H1 (cell line): ENCODE measurements at regions not wholly inside any gene's neighbourhood (a gene's known extent, or its start where the extent isn't known, plus 50 kb on each side); places are given as distances from the start of the nearest gene placed in this dataset.

ENCODE experiments used
- BCL11A ChIP-seq, 2 experiments: IDR thresholded peaks; one replicate each; pipeline ENCODE4 v1.6.1; 2011; ENCODE audit warnings: low read depth in 2 of 2, low read length in 2 of 2, mild to moderate bottlenecking in 2 of 2
- CEBPB ChIP-seq: IDR thresholded peaks from 2 replicates; pipeline ENCODE4 v1.6.1; 2012; ENCODE audit warnings: low read depth, low read length
- FOSL1 ChIP-seq: IDR thresholded peaks from 2 replicates; pipeline ENCODE4 v1.6.1; 2011; ENCODE audit warnings: mild to moderate bottlenecking, low read depth, low read length, moderate library complexity; ENCODE audit not compliant: insufficient read depth
- JUN ChIP-seq: IDR thresholded peaks from 2 replicates; pipeline ENCODE4 v1.6.1; 2011; ENCODE audit warnings: low read depth, mild to moderate bottlenecking, improper control_type of control experiment, low read length
- SIN3A ChIP-seq, 2 experiments: IDR thresholded peaks in 1 of 2; conservative IDR thresholded peaks in 1 of 2; 2 replicates each; pipeline ENCODE4 v1.6.1; 2011 to 2012; ENCODE audit warnings: low read length in 2 of 2, improper control_type of control experiment in 1 of 2, low read depth in 1 of 2, mild to moderate bottlenecking in 1 of 2
- SP1 ChIP-seq: IDR thresholded peaks from 2 replicates; pipeline ENCODE4 v1.6.1; 2011; ENCODE audit warnings: low read depth, low read length
- SRF ChIP-seq: IDR thresholded peaks from 2 replicates; pipeline ENCODE4 v1.6.1; 2011; ENCODE audit warnings: mild to moderate bottlenecking, low read depth, low read length, moderate library complexity
- TAF1 ChIP-seq: IDR thresholded peaks from 2 replicates; pipeline ENCODE4 v1.6.1; 2011; ENCODE audit warnings: mild to moderate bottlenecking, low read depth, low read length
- TF ChIP-seq, protein P1 (sequence below), 3 experiments: IDR thresholded peaks; 1 replicate in 2 of 3; 2 replicates in 1 of 3; pipeline versions ENCODE4 v1.5.1 to v1.6.1; 2011; ENCODE audit warnings: low read length in 3 of 3, mild to moderate bottlenecking in 3 of 3, inconsistent platforms in 2 of 3, low read depth in 1 of 3, moderate library complexity in 1 of 3; ENCODE audit not compliant: insufficient read depth in 1 of 3; ENCODE audit errors: control extremely low read depth in 1 of 3

- TF ChIP-seq CEBPB, result no peak
- no peak for TF ChIP-seq SIN3A (conservative IDR thresholded peaks at IDR 0.05 in 1 of 2, IDR thresholded peaks at IDR 0.05 in 1 of 2; ENCODE audit: low read depth in 1 of 2, low read length in 2 of 2)
- no peak for TF ChIP-seq SP1
- no peak for TF ChIP-seq FOSL1
- TF ChIP-seq, protein P1, sequence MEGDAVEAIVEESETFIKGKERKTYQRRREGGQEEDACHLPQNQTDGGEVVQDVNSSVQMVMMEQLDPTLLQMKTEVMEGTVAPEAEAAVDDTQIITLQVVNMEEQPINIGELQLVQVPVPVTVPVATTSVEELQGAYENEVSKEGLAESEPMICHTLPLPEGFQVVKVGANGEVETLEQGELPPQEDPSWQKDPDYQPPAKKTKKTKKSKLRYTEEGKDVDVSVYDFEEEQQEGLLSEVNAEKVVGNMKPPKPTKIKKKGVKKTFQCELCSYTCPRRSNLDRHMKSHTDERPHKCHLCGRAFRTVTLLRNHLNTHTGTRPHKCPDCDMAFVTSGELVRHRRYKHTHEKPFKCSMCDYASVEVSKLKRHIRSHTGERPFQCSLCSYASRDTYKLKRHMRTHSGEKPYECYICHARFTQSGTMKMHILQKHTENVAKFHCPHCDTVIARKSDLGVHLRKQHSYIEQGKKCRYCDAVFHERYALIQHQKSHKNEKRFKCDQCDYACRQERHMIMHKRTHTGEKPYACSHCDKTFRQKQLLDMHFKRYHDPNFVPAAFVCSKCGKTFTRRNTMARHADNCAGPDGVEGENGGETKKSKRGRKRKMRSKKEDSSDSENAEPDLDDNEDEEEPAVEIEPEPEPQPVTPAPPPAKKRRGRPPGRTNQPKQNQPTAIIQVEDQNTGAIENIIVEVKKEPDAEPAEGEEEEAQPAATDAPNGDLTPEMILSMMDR (IDR thresholded peaks at IDR 0.05; ENCODE audit: control extremely low read depth in 1 of 3, insufficient read depth in 1 of 3, low read depth in 1 of 3, low read length in 3 of 3), result no peak
- TF ChIP-seq JUN, result no peak
- TF ChIP-seq BCL11A (IDR thresholded peaks at IDR 0.05; ENCODE audit: low read depth in 2 of 2, low read length in 2 of 2), result no peak
- no peak for TF ChIP-seq SRF
- TF ChIP-seq TAF1, result no peak
These were observed 252.5 kb downstream of the VAPA start for GRCh38 chr18:10166164-10166807.
